ENCODE measurements at regions not wholly inside any gene's neighbourhood (a gene's known extent, or its start where the extent isn't known, plus 50 kb on each side); places are given as distances from the start of the nearest gene placed in this dataset.
"Not testable (repeated sequence)": the region's sequence is repeated elsewhere in the genome, so short reads cannot be mapped to it uniquely, and the experiment has no call there.

DNA sequence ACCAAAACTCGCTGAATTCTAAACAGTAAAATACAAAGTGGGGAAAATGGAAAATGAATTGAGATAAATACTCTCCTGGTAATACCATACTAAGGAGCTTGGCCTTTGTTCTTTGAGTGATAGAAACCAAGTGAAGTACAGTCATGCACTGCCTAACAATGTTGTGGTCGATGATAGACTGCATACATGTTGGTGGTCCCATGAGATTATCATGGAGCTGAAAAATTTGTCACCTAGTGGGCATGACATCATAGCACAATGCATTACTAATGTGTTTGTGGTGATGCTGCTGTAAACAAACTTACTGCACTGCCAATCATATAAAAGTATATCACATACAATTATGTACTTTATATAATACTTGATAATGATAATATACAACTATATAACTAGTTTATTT, 419.1 kb downstream of the ARL4A start:
- no peaks in the 10 kb centered on the region for H3K79me2 ChIP-seq (ENCODE audit: low read length)
- no peak for DNase-seq
- no peak overlapping the region for H2AFZ ChIP-seq (ENCODE audit: low read length)
- H3K9me3 ChIP-seq (ENCODE audit: low read length): no peaks in the 10 kb centered on the region
- H4K20me1 ChIP-seq (ENCODE audit: insufficient read depth, low read depth, low read length): no peaks in the 10 kb centered on the region
- H3K4me3 ChIP-seq (ENCODE audit: low read length): no peak overlapping the region
- H3K4me2 ChIP-seq (ENCODE audit: low read depth, low read length, poor library complexity, severe bottlenecking): no peak overlapping the region
- H3K27ac ChIP-seq (ENCODE audit: low read length): no peak overlapping the region
- no peaks in the 10 kb centered on the region for H3K4me1 ChIP-seq (ENCODE audit: low read length)
- H3K9me2 ChIP-seq (replicated peaks; ENCODE audit: insufficient read depth, low read length): no peaks in the 10 kb centered on the region
- H3K9ac ChIP-seq (ENCODE audit: low read length): no peak overlapping the region
- no peaks in the 10 kb centered on the region for H3K36me3 ChIP-seq (ENCODE audit: insufficient read depth, low read length)
- no peaks in the 10 kb centered on the region for H3K27me3 ChIP-seq (ENCODE audit: low read length)

DNA sequence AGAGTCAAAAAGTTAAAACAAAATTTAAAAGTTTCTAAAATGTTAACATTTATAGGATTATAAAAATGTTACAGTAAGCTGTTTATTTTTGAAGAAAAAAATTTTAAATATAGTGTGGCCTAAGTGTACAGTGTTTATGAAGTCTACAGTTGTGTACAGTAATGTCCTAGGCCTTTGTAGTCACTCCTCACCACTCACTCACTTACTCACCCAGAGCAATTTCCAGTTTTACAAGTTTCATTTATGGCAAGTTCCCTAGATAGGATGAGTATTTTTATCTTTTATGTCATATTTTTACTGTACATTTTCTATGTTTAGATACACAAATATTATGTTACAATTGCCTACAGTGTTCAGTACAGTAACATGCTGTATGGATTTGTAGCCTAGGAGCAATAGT, 419.9 kb downstream of the ARL4A start:
- Histone ChIP-seq H4K20me1 (ENCODE audit: insufficient read depth, low read depth, low read length) (no peaks in the 10 kb centered on the region), H3K27me3 (ENCODE audit: low read length) (no peaks in the 10 kb centered on the region), H2AFZ (ENCODE audit: low read length) (no peak overlapping the region), H3K4me3 (ENCODE audit: low read length) (no peak overlapping the region), H3K4me2 (ENCODE audit: low read depth, low read length, poor library complexity, severe bottlenecking) (no peak overlapping the region), H3K9ac (ENCODE audit: low read length) (no peak overlapping the region), H3K4me1 (ENCODE audit: low read length) (no peaks in the 10 kb centered on the region), H3K9me2 (replicated peaks; ENCODE audit: insufficient read depth, low read length) (no peaks in the 10 kb centered on the region), H3K36me3 (ENCODE audit: insufficient read depth, low read length) (no peaks in the 10 kb centered on the region), H3K9me3 (ENCODE audit: low read length) (no peaks in the 10 kb centered on the region), H3K79me2 (ENCODE audit: low read length) (no peaks in the 10 kb centered on the region), H3K27ac (ENCODE audit: low read length) (no peak overlapping the region)
- no peak for DNase-seq

DNA sequence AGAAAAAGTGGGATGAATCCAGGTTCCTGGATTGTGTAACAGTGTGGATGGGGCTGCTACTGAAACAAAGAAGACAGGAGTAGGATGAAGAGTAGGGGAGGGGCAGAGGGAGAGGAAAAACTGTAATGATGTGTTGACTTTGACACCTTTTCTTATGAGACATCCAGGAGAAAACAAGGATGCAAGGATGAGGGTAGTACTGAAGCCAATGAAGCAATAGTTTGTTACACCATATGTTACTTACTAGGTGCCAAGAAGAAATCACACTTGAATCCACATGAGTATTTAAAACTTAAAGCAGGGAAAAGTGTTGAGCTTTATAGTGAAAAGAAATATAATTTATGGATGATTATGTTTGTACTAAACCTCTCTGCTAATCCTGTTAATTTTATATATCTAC, 420.6 kb downstream of the ARL4A start:
- DNase-seq: no peak
- no peak overlapping the region for H3K4me3 ChIP-seq (ENCODE audit: low read length)
- H3K9ac ChIP-seq (ENCODE audit: low read length): no peak overlapping the region
- no peaks in the 10 kb centered on the region for H3K9me2 ChIP-seq (replicated peaks; ENCODE audit: insufficient read depth, low read length)
- no peak overlapping the region for H3K27ac ChIP-seq (ENCODE audit: low read length)
- no peaks in the 10 kb centered on the region for H3K9me3 ChIP-seq (ENCODE audit: low read length)
- no peaks in the 10 kb centered on the region for H3K27me3 ChIP-seq (ENCODE audit: low read length)
- H2AFZ ChIP-seq (ENCODE audit: low read length): no peak overlapping the region
- H3K36me3 ChIP-seq (ENCODE audit: insufficient read depth, low read length): no peaks in the 10 kb centered on the region
- H3K4me2 ChIP-seq (ENCODE audit: low read depth, low read length, poor library complexity, severe bottlenecking): no peak overlapping the region
- H4K20me1 ChIP-seq (ENCODE audit: insufficient read depth, low read depth, low read length): no peaks in the 10 kb centered on the region
- H3K79me2 ChIP-seq (ENCODE audit: low read length): no peaks in the 10 kb centered on the region
- H3K4me1 ChIP-seq (ENCODE audit: low read length): no peaks in the 10 kb centered on the region

DNA sequence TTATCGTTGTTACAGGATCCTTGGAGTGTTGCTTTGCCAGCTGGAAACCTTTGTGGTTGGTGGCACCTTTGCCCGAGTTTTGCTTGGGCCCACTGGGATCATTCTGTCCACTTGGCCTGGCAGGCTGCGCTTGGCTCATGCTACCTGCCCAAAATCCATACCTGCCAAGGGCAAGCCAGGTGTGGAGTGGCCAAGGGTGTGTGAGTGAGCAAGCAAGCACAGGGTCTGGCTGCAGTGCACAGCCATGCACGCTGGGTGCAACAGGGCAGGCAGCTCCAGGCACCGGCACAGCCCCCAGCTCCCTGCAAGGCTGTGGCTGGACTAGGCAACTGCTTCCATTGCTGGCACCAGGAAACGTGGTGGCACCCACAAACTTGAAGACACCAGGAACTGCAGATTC, 421.8 kb downstream of the ARL4A start:
- H3K27me3 ChIP-seq (ENCODE audit: low read length): no peaks in the 10 kb centered on the region
- H4K20me1 ChIP-seq (ENCODE audit: insufficient read depth, low read depth, low read length): no peaks in the 10 kb centered on the region
- no peak for DNase-seq
- H2AFZ ChIP-seq (ENCODE audit: low read length): no peak overlapping the region
- H3K9me3 ChIP-seq (ENCODE audit: low read length): no peaks in the 10 kb centered on the region
- no peak overlapping the region for H3K4me2 ChIP-seq (ENCODE audit: low read depth, low read length, poor library complexity, severe bottlenecking)
- H3K27ac ChIP-seq (ENCODE audit: low read length): no peak overlapping the region
- H3K79me2 ChIP-seq (ENCODE audit: low read length): no peaks in the 10 kb centered on the region
- H3K9ac ChIP-seq (ENCODE audit: low read length): no peak overlapping the region
- no peaks in the 10 kb centered on the region for H3K9me2 ChIP-seq (replicated peaks; ENCODE audit: insufficient read depth, low read length)
- H3K36me3 ChIP-seq (ENCODE audit: insufficient read depth, low read length): no peaks in the 10 kb centered on the region
- H3K4me3 ChIP-seq (ENCODE audit: low read length): no peak overlapping the region
- no peaks in the 10 kb centered on the region for H3K4me1 ChIP-seq (ENCODE audit: low read length)

DNA sequence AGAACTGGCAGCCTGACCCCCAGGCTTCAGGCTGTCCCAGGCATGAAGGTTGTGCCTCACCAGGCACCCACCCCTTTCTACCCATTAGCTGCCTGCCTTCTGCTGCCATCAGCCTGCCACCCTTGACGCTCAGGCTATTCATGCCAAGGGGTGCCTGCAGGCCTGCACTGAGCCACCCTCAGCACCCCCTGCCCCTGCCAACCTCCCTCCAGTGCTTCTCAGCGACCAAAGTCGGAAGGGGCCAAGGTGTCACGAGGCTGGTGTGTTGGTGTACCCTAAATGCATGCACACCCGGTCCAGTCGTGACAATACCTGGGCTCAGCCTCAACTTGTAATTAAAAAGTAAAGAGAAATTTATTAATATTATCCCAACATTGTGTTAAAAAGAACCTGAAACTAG, 422.7 kb downstream of the ARL4A start:
- Histone ChIP-seq H3K27me3 (ENCODE audit: low read length) (no peaks in the 10 kb centered on the region), H3K4me1 (ENCODE audit: low read length) (no peaks in the 10 kb centered on the region), H3K79me2 (ENCODE audit: low read length) (no peaks in the 10 kb centered on the region), H2AFZ (ENCODE audit: low read length) (no peak overlapping the region), H3K9me2 (replicated peaks; ENCODE audit: insufficient read depth, low read length) (no peaks in the 10 kb centered on the region), H3K4me3 (ENCODE audit: low read length) (no peak overlapping the region), H4K20me1 (ENCODE audit: insufficient read depth, low read depth, low read length) (no peaks in the 10 kb centered on the region), H3K36me3 (ENCODE audit: insufficient read depth, low read length) (no peaks in the 10 kb centered on the region), H3K4me2 (ENCODE audit: low read depth, low read length, poor library complexity, severe bottlenecking) (no peak overlapping the region), H3K27ac (ENCODE audit: low read length) (no peak overlapping the region), H3K9me3 (ENCODE audit: low read length) (no peaks in the 10 kb centered on the region), H3K9ac (ENCODE audit: low read length) (no peak overlapping the region)
- DNase-seq: no peak

DNA sequence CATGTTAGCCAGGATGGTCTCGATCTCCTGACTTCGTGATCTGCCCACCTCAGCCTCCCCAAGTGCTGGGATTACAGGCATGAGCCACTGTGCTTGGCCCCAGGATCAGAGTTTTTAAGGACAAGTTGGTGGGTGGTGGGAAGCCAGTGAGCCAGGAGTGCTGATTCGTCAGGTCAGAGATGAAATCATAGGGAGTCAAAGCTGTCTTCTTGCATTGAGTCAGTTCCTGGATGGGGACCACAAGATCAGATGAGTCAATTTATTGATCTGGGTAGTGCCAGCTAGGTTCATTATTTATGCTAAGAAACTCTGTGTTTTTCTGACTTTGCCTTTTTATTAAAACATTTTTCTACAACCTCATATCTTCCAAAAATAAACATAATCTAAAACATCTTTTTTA, 423.8 kb downstream of the ARL4A start:
- H3K4me2 ChIP-seq (ENCODE audit: low read depth, low read length, poor library complexity, severe bottlenecking): no peak overlapping the region
- H3K36me3 ChIP-seq (ENCODE audit: insufficient read depth, low read length): no peaks in the 10 kb centered on the region
- no peaks in the 10 kb centered on the region for H3K9me2 ChIP-seq (replicated peaks; ENCODE audit: insufficient read depth, low read length)
- no peaks in the 10 kb centered on the region for H3K79me2 ChIP-seq (ENCODE audit: low read length)
- no peak overlapping the region for H2AFZ ChIP-seq (ENCODE audit: low read length)
- no peak overlapping the region for H3K4me3 ChIP-seq (ENCODE audit: low read length)
- no peak overlapping the region for H3K9ac ChIP-seq (ENCODE audit: low read length)
- no peaks in the 10 kb centered on the region for H3K4me1 ChIP-seq (ENCODE audit: low read length)
- H3K27ac ChIP-seq (ENCODE audit: low read length): no peak overlapping the region
- H3K9me3 ChIP-seq (ENCODE audit: low read length): no peaks in the 10 kb centered on the region
- no peaks in the 10 kb centered on the region for H3K27me3 ChIP-seq (ENCODE audit: low read length)
- DNase-seq: no peak
- no peaks in the 10 kb centered on the region for H4K20me1 ChIP-seq (ENCODE audit: insufficient read depth, low read depth, low read length)

DNA sequence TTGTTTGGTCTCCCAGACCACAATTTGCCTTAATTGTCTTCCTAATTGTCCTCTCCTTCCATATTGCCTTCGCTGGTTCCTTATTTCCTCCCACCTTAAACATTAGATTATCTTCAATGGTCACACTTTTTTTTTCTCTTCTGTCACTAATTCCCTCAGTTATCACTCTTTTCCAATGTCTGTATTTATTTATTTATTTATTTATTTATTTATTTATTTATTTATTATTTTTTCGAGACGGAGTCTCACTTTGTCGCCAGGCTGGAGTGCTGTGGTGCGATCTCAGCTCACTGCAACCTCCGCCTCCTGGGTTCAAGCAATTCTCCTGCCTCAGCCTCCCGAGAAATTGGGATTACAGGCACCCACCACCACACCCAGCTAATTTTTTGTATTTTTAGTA, 426.8 kb downstream of the ARL4A start:
- not testable (repeated sequence) for H3K4me1 ChIP-seq (ENCODE audit: low read length); H3K4me3 ChIP-seq (ENCODE audit: low read length); H3K9ac ChIP-seq (ENCODE audit: low read length); H4K20me1 ChIP-seq (ENCODE audit: insufficient read depth, low read depth, low read length); H3K36me3 ChIP-seq (ENCODE audit: insufficient read depth, low read length); H2AFZ ChIP-seq (ENCODE audit: low read length); DNase-seq; H3K9me2 ChIP-seq (replicated peaks; ENCODE audit: insufficient read depth, low read length); H3K4me2 ChIP-seq (ENCODE audit: low read depth, low read length, poor library complexity, severe bottlenecking); H3K27me3 ChIP-seq (ENCODE audit: low read length); H3K79me2 ChIP-seq (ENCODE audit: low read length); H3K27ac ChIP-seq (ENCODE audit: low read length); H3K9me3 ChIP-seq (ENCODE audit: low read length)

DNA sequence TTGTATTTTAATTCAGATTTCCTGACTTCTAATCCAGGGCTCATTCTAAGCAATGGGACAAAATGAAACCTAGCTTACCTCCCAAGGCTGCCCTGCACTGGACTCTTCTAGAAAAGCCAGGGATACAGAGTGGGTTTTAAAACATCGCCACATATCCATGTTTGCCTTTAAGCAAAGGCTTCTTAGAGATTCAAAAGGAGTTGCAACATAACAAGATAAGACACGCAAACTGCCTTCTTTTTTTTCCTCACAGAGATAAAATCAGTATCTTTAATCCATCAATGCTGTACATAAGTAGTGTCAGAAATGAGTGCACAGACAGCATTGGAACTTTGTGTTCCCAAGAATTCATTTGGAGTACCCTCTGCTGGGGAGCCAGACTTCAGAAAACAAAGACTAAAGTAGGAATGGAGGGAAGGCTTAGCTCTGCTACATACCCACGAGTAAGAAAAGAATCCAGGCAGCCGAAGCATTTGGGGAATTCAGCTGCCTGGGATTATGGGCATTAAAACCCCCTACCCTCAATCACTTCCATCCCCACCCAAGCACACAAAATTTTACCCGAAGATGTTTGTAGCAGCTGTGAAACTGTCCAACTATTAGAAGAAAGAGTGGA, 427.8 kb downstream of the ARL4A start:
- H3K4me2 ChIP-seq (ENCODE audit: low read depth, low read length, poor library complexity, severe bottlenecking): no peak overlapping the region
- H3K4me1 ChIP-seq (ENCODE audit: low read length): no peaks in the 10 kb centered on the region
- no peaks in the 10 kb centered on the region for H3K9me3 ChIP-seq (ENCODE audit: low read length)
- no peak overlapping the region for H3K27ac ChIP-seq (ENCODE audit: low read length)
- no peak overlapping the region for H3K9ac ChIP-seq (ENCODE audit: low read length)
- H3K4me3 ChIP-seq (ENCODE audit: low read length): no peak overlapping the region
- no peaks in the 10 kb centered on the region for H4K20me1 ChIP-seq (ENCODE audit: insufficient read depth, low read depth, low read length)
- no peaks in the 10 kb centered on the region for H3K27me3 ChIP-seq (ENCODE audit: low read length)
- no peaks in the 10 kb centered on the region for H3K36me3 ChIP-seq (ENCODE audit: insufficient read depth, low read length)
- no peaks in the 10 kb centered on the region for H3K79me2 ChIP-seq (ENCODE audit: low read length)
- H3K9me2 ChIP-seq (replicated peaks; ENCODE audit: insufficient read depth, low read length): no peaks in the 10 kb centered on the region
- H2AFZ ChIP-seq (ENCODE audit: low read length): no peak overlapping the region
- DNase-seq: no peak

DNA sequence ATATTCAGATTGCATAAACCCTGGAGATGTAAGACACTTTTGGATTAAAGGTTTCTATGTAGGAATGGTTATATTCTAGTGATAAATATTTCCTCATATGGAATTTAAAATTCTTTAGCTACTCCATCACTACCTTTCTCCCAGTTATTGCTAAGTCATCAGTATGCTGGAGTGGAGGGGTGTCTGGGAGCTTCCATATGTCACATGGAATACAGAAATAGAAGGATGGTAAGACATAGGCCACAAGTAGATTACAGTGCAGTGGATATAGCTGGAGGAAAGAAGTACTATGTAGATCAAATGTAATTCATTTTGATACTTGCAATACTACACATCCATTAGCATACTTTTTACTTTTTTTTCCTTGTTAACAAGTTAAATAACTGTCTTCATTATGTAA, 428.4 kb downstream of the ARL4A start:
- H3K4me1 ChIP-seq (ENCODE audit: low read length): no peaks in the 10 kb centered on the region
- H2AFZ ChIP-seq (ENCODE audit: low read length): no peak overlapping the region
- no peaks in the 10 kb centered on the region for H3K9me2 ChIP-seq (replicated peaks; ENCODE audit: insufficient read depth, low read length)
- no peaks in the 10 kb centered on the region for H4K20me1 ChIP-seq (ENCODE audit: insufficient read depth, low read depth, low read length)
- no peak overlapping the region for H3K9ac ChIP-seq (ENCODE audit: low read length)
- no peak for DNase-seq
- no peak overlapping the region for H3K4me2 ChIP-seq (ENCODE audit: low read depth, low read length, poor library complexity, severe bottlenecking)
- no peak overlapping the region for H3K27ac ChIP-seq (ENCODE audit: low read length)
- H3K79me2 ChIP-seq (ENCODE audit: low read length): no peaks in the 10 kb centered on the region
- no peaks in the 10 kb centered on the region for H3K27me3 ChIP-seq (ENCODE audit: low read length)
- no peak overlapping the region for H3K4me3 ChIP-seq (ENCODE audit: low read length)
- no peaks in the 10 kb centered on the region for H3K36me3 ChIP-seq (ENCODE audit: insufficient read depth, low read length)
- H3K9me3 ChIP-seq (ENCODE audit: low read length): no peaks in the 10 kb centered on the region
